ENCODE measurements at regions not wholly inside any gene's neighbourhood (a gene's known extent, or its start where the extent isn't known, plus 50 kb on each side); places are given as distances from the start of the nearest gene placed in this dataset.

DNA sequence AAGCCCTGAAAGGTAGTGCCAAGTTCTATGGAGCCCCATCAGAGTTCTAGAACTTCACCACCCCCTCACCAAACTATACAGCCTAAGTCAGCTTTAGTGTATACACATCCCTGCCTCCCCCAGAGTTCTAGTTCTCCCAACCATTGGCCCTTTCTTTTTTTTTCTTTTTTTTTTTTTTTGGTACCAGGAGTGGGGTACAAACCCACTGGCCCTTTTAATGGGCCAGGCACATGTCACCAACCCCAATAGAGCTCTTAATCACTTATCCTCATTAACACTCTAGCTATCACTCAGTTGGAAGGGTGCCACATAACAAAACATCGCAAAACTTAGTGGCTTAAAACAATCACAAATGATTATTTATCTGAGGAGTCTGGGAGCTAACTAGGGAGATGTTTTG is 588.6 kb downstream of the BCOR start:
- TF ChIP-seq, protein P1, sequence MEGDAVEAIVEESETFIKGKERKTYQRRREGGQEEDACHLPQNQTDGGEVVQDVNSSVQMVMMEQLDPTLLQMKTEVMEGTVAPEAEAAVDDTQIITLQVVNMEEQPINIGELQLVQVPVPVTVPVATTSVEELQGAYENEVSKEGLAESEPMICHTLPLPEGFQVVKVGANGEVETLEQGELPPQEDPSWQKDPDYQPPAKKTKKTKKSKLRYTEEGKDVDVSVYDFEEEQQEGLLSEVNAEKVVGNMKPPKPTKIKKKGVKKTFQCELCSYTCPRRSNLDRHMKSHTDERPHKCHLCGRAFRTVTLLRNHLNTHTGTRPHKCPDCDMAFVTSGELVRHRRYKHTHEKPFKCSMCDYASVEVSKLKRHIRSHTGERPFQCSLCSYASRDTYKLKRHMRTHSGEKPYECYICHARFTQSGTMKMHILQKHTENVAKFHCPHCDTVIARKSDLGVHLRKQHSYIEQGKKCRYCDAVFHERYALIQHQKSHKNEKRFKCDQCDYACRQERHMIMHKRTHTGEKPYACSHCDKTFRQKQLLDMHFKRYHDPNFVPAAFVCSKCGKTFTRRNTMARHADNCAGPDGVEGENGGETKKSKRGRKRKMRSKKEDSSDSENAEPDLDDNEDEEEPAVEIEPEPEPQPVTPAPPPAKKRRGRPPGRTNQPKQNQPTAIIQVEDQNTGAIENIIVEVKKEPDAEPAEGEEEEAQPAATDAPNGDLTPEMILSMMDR (IDR thresholded peaks at IDR 0.05; ENCODE audit: low read depth, low read length, poor library complexity, severe bottlenecking), result no peak
- TF ChIP-seq EZH2phosphoT487 (IDR thresholded peaks at IDR 0.05; ENCODE audit: borderline replicate concordance, low read length), result no peak

Data from DOHH2 (cell line).